HepG2 (cell line): ENCODE measurements at regions not wholly inside any gene's neighbourhood (a gene's known extent, or its start where the extent isn't known, plus 50 kb on each side); places are given as distances from the start of the nearest gene placed in this dataset.

Experiments
- ATAC-seq: fragments of 200-7000 bp; cut with Tn5 transposase; 3 replicates; pipeline ENCODE4 v1.9.1; 2020; ENCODE audit warnings: mild to moderate bottlenecking, moderate library complexity
- BruUV-seq: library from RNA; stranded (reverse); fragments of 400-500 nt; replicated peaks from 2 replicates; lab custom pipeline; 2021; lab: Mats Ljungman, UMichigan
- CTCF ChIA-PET: fragments of 300-600 bp; formaldehyde crosslinking; extraction: SDS; loops from one replicate; lab custom pipeline; 2021; ENCODE audit warnings: low total read pairs, inconsistent platforms, low intra/inter-chr PET ratio; lab: Yijun Ruan, JAX
- POLR2A ChIA-PET: fragments of 350-600 bp; sonication (Branson Sonifier 250); formaldehyde crosslinking; loops from one replicate; lab custom pipeline; 2020; ENCODE audit warnings: antibody characterized with exemption, inconsistent platforms; lab: Yijun Ruan, JAX
- DNase-seq: peaks from one replicate; pipeline ENCODE4 v3.0.0-alpha.2; 2015; ENCODE audit warnings: low spot score
- FAIRE-seq: peaks from 3 replicates; lab custom pipeline; 2011; peaks lifted over from hg19 to GRCh38; lab: Jason Lieb, UNC
- H2AFZ ChIP-seq: one replicate; pipeline ENCODE4 v1.6.1; 2011; ENCODE audit warnings: low read length, inconsistent platforms
- H3K27ac ChIP-seq: fragments of 300-600 bp; 3 replicates; pipeline ENCODE4 v1.8.0; 2011; ENCODE audit warnings: mixed run types, mild to moderate bottlenecking, mixed read lengths, low read length, inconsistent platforms; ENCODE audit not compliant: insufficient read depth; ENCODE audit errors: extremely low read length
- H3K27me3 ChIP-seq, 2 experiments: fragments of 200-600 bp in 1 of 2; 2 replicates in 1 of 2; 3 replicates in 1 of 2; pipeline versions ENCODE4 v1.6.0 to v1.8.0; 2011; ENCODE audit warnings: low read length in 2 of 2, mild to moderate bottlenecking in 2 of 2, moderate library complexity in 2 of 2, inconsistent platforms in 1 of 2; ENCODE audit not compliant: insufficient read depth in 2 of 2, control insufficient read depth in 1 of 2
- H3K36me3 ChIP-seq, 2 experiments: fragments of 200-600 bp in 1 of 2; replicated peaks in 1 of 2; 2 replicates in 1 of 2; 3 replicates in 1 of 2; pipeline versions ENCODE4 v1.5.1 to v1.8.0; 2011; ENCODE audit warnings: low read length in 2 of 2, inconsistent platforms in 1 of 2; ENCODE audit not compliant: insufficient read depth in 2 of 2, control insufficient read depth in 1 of 2
- H3K4me1 ChIP-seq: 2 replicates; pipeline ENCODE4 v1.5.1; 2012; ENCODE audit warnings: low read length, inconsistent platforms; ENCODE audit not compliant: insufficient read depth
- H3K4me2 ChIP-seq: 2 replicates; pipeline ENCODE4 v1.6.0; 2011; ENCODE audit warnings: low read depth, low read length, inconsistent platforms
- H3K4me3 ChIP-seq, 3 experiments: fragments of 200-600 bp in 1 of 3; sonication (generic), shearing (Covaris generic) in 1 of 3; replicated peaks in 1 of 3; 2 replicates each; pipeline ENCODE4 v1.5.1; 2011 to 2016; ENCODE audit warnings: low read length in 3 of 3, inconsistent platforms in 2 of 3, low read depth in 2 of 3, mild to moderate bottlenecking in 2 of 3, control low read depth in 1 of 3, mixed read lengths in 1 of 3; ENCODE audit not compliant: insufficient read depth in 1 of 3
- H3K79me2 ChIP-seq: one replicate; pipeline ENCODE4 v1.6.1; 2011; ENCODE audit warnings: low read length, inconsistent platforms; ENCODE audit not compliant: insufficient read depth
- H3K9ac ChIP-seq: 2 replicates; pipeline ENCODE4 v1.6.0; 2011; ENCODE audit warnings: mild to moderate bottlenecking, low read depth, low read length, inconsistent platforms; ENCODE audit not compliant: insufficient read depth
- H3K9me3 ChIP-seq: 2 replicates; pipeline ENCODE4 v1.5.1; 2012; ENCODE audit warnings: mild to moderate bottlenecking, low read length
- H4K20me1 ChIP-seq: 2 replicates; pipeline ENCODE4 v1.6.0; 2011; ENCODE audit warnings: inconsistent platforms, mild to moderate bottlenecking, low read length, moderate library complexity; ENCODE audit not compliant: insufficient read depth
- JDP2 ChIP-seq: sonication (generic); formaldehyde crosslinking; IDR thresholded peaks from 2 replicates; pipeline ENCODE4 v1.8.1; 2022; ENCODE audit warnings: missing genetic modification reagents, borderline replicate concordance
- MEIS1 ChIP-seq: sonication (generic); formaldehyde crosslinking; IDR thresholded peaks from 2 replicates; pipeline ENCODE4 v1.9.0; 2021; ENCODE audit warnings: mild to moderate bottlenecking, missing genetic modification reagents, moderate library complexity, borderline replicate concordance
- RCOR2 ChIP-seq: IDR thresholded peaks from 2 replicates; pipeline ENCODE4 v1.6.1; 2016; ENCODE audit warnings: missing biosample characterization, missing genetic modification reagents
- TEAD2 ChIP-seq: sonication (generic); formaldehyde crosslinking; IDR thresholded peaks from 2 replicates; pipeline ENCODE4 v1.9.0; 2021; ENCODE audit warnings: missing genetic modification reagents
- ZBTB46 ChIP-seq: sonication (generic); formaldehyde crosslinking; IDR thresholded peaks from 2 replicates; pipeline ENCODE4 v1.4.0; 2020; ENCODE audit warnings: mild to moderate bottlenecking, missing genetic modification reagents, borderline replicate concordance
- ZNF20 ChIP-seq: sonication (generic); formaldehyde crosslinking; IDR thresholded peaks from 2 replicates; pipeline ENCODE4 v1.4.0; 2020; ENCODE audit warnings: mild to moderate bottlenecking, moderate library complexity, missing genetic modification reagents
- ZNF772 ChIP-seq: sonication (generic); formaldehyde crosslinking; IDR thresholded peaks from 2 replicates; pipeline ENCODE4 v1.5.0; 2020; ENCODE audit warnings: mild to moderate bottlenecking, missing genetic modification reagents
- WGBS: methylation state at CpG from one replicate; pipeline ENCODE4 v1.1.6; 2017; ENCODE audit warnings: low lambda C conversion rate; 5-methylcytosine and 5-hydroxymethylcytosine counted together
- in situ Hi-C: cut with HindIII; loops from 2 replicates; pipeline ENCODE4 v1.10.0; 2017; ENCODE audit warnings: low pct_unique_long_range_greater_than_20kb; ENCODE audit not compliant: extremely low pct_ligation_motif_present
- intact Hi-C: fragments of 100-400 bp; cut with micrococcal nuclease; formaldehyde crosslinking; loops from one replicate; pipeline ENCODE4 v1.10.0; 2022; ENCODE audit not compliant: unreplicated experiment

- TF ChIP-seq RCOR2 (CRISPR knock-in tag) (no peak), JDP2 (CRISPR knock-in tag) (no peak), ZNF772 (no peak), MEIS1 (CRISPR knock-in tag) (no peak)
- TF ChIP-seq, all 625 proteins: peak for 0
Observed at GRCh38 chr5:162916368-162916767, 521.0 kb upstream of the CCNG1 start (continued).

- no peak for FAIRE-seq
- POLR2A ChIA-PET: no interaction called here
- Histone ChIP-seq H3K9ac (no peak overlapping the region), H3K4me3 (no peak overlapping the region), H3K4me2 (no peak overlapping the region), H4K20me1 (no peaks in the 10 kb centered on the region), H3K27ac (no peak overlapping the region)
- no peak for ATAC-seq
- no TSS peak for BruUV-seq
- TF ChIP-seq ZNF20 (CRISPR knock-in tag) (no peak), TEAD2 (CRISPR knock-in tag) (no peak), ZBTB46 (CRISPR knock-in tag) (no peak)
- TF ChIP-seq, all 625 proteins: peak for 0
- H3K79me2 ChIP-seq: no peaks in the 10 kb centered on the region
- DNase-seq: no peak
- intact Hi-C loops (no loop called here), in situ Hi-C loops (no loop called here)
- no peaks in the 10 kb centered on the region for H3K36me3 ChIP-seq
- no peak overlapping the region for H2AFZ ChIP-seq
- 2% methylated on average over 2 of the region's 2 CpGs for WGBS
- no peaks in the 10 kb centered on the region for H3K27me3 ChIP-seq
- CTCF ChIA-PET: no interaction called here
- H3K9me3 ChIP-seq: peaks cover 72% of the 10 kb centered on the region
- no peaks in the 10 kb centered on the region for H3K4me1 ChIP-seq
Observed at GRCh38 chr5:162929104-162929503, 508.3 kb upstream of the CCNG1 start.
